Fibroblast of pulmonary artery (primary cell): ENCODE measurements at regions not wholly inside any gene's neighbourhood (a gene's known extent, or its start where the extent isn't known, plus 50 kb on each side); places are given as distances from the start of the nearest gene placed in this dataset.
A peak's percentile ranks its signal among the peaks of the same experiment; 100 is the strongest.

Experiments used
- DNase-seq: peaks from one replicate; pipeline ENCODE4 v3.0.0-alpha.2; 2010; ENCODE audit warnings: low read depth
- H3K4me3 ChIP-seq: replicated peaks from 2 replicates; pipeline ENCODE4 v1.5.1; 2011; ENCODE audit warnings: low read depth, mild to moderate bottlenecking, control low read depth, low read length, moderate library complexity
- TF ChIP-seq, protein P1 (sequence below): IDR thresholded peaks from 2 replicates; pipeline ENCODE4 v1.5.1; 2011; ENCODE audit warnings: mild to moderate bottlenecking, control low read depth, low read length, inconsistent platforms; ENCODE audit errors: missing control alignments

DNA sequence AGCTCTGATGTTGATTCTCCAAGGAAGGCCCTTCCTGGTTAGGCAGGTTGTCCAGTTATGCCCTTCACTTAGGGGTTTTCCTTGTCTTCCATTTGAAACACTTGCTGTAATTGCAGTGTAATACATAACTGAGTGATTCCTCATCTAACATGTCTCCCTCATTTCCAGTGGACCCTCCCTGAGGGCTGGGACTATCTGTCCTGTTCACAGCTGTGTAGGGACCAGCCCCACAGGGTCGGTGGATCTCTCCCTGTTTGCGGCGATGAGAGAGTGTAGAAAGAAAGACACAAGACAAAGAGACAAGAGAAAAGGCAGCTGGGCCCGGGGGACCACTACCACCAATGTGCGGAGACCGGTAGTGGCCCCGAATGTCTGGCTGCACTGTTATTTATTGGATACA lies 135.9 kb upstream of the EEPD1 start:
- DNase-seq = no peak

DNA sequence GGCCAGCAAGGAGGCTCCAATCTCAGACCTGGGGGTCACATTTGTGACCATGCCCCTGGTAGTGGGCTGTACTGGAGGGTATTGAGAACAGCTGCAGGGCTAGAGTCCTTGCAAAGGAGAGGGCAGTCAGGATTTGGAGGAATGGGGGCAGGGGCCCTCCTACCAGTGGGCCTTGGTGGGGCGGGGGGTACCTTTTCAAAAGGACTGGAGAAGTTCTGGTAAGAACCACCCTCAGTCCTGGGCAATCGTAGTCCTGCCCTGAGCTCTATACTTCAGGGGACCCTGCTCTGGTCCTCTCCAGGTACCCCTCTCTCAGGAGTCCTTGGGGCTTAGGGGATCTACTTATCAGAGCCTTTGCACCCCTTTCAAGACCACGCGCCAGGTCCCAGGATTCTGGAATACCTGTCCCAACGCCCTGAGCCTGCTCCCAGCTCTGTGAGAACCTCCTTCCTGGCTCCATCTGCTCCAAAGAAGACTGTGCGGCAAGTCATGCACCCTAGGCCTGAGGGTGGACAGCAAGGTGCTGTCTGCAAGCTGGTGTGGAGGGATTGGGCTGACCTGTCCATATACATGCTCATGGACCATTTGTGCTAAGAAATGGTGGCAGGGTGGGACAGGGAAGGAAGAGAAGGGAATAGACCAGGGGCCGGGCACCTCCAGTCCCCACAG lies 134.1 kb upstream of the EEPD1 start:
- DNase-seq = no peak
- TF ChIP-seq, protein P1, sequence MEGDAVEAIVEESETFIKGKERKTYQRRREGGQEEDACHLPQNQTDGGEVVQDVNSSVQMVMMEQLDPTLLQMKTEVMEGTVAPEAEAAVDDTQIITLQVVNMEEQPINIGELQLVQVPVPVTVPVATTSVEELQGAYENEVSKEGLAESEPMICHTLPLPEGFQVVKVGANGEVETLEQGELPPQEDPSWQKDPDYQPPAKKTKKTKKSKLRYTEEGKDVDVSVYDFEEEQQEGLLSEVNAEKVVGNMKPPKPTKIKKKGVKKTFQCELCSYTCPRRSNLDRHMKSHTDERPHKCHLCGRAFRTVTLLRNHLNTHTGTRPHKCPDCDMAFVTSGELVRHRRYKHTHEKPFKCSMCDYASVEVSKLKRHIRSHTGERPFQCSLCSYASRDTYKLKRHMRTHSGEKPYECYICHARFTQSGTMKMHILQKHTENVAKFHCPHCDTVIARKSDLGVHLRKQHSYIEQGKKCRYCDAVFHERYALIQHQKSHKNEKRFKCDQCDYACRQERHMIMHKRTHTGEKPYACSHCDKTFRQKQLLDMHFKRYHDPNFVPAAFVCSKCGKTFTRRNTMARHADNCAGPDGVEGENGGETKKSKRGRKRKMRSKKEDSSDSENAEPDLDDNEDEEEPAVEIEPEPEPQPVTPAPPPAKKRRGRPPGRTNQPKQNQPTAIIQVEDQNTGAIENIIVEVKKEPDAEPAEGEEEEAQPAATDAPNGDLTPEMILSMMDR = no peak
- no peak overlapping the region for H3K4me3 ChIP-seq

More for the DNA sequence above, 135.9 kb upstream of the EEPD1 start:
- no peak overlapping the region for H3K4me3 ChIP-seq
- TF ChIP-seq, protein P1 = no peak

DNA sequence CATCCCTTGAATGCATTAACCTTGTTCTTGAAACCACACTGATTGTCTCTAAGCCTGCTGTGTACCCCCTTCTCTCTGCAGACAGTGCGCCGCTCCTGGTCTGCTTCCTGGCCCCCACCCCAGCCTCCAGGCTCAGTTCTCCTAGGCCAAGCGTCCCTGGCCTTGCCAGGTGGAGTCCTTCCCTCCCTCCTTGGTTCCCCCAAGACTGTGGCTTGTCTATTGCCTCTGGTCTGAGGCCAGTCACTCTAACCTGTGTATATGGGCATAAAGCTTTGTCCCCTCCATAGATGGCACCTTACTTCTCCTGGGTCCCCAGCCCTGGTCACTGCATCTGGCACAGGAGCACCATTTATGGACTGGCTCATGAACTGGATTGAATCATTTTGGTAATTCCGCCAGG lies 133.5 kb upstream of the EEPD1 start:
- TF ChIP-seq, protein P1 = no peak
- no peak for DNase-seq
- no peak overlapping the region for H3K4me3 ChIP-seq

DNA sequence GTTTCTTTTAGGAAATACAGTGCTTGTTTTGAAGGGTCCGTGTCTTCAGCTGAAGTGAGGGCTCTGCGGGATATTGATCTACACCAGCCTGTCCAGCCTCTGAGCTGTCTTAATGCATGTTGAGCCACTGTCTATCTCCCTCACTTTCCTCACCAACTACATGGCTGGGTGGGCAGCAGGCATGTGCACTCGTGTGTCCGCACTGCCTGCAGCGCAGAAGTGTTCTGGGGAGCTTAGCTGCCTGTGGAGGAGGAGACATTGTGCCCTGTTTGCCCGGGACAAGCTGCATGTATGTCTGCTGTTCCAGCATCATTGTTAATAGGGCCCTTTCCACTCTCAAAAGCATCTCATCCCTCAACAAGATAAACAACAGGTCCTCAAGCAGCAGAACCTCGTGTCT lies 133.1 kb upstream of the EEPD1 start:
- H3K4me3 ChIP-seq = no peak overlapping the region
- no peak for DNase-seq
- TF ChIP-seq, protein P1 = no peak

DNA sequence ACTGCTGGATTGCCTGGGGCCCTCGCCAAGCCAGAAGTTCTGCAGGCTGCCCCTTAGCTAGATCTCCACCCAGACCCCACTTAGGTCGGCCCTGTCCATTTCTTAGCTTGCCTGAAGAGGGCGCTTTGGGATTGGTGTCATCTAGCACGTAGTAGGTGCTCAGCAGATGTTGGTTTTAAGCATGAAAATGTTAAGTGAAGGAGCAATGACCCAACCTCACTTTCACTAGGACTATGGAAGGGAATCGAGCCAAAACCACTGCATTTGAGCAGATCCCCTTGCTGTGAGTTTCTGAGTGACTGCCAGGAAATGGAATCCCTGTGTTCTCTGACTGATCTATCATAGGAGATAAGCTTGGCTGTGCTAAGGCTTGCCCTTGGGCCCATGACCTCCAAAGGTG lies 131.7 kb upstream of the EEPD1 start:
- no peak overlapping the region for H3K4me3 ChIP-seq
- peak; percentile 27 for DNase-seq
- TF ChIP-seq, protein P1 = peak; percentile 50

DNA sequence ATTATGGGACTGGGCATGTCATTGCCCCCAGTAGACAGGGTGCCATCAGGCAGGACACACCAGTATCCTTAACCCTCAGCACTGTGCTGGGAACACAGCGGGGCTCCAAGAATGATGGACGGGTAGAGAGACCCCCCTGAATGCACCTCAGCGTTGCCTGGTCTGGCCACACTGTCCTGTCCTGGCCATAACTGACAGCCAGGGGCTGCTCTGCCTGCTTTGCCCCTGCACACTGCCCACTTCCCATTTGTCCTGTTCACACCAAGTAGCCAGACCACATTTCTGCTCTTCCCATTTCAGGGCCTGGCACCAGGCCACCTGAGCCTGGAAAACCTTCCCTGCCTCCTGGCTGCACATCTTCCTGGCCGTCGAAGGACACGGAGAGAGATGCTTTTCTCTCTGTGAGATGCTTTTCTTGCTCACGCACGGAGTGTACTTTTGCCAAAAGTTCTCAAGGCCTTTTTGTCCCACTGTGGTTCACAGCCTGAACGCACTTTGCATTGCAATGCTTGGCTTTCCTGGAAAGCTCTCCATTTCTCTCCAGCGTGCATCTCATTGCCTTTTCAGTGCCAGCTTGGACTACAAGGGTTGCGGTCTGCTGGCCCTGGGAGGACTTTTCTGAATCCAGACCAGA lies 131.0 kb upstream of the EEPD1 start:
- TF ChIP-seq, protein P1 = no peak
- H3K4me3 ChIP-seq = no peak overlapping the region

More for the DNA sequence above, 131.0 kb upstream of the EEPD1 start:
- no peak for DNase-seq
